ENCODE measurements at regions not wholly inside any gene's neighbourhood (a gene's known extent, or its start where the extent isn't known, plus 50 kb on each side); places are given as distances from the start of the nearest gene placed in this dataset.
"Not testable (repeated sequence)": the region's sequence is repeated elsewhere in the genome, so short reads cannot be mapped to it uniquely, and the experiment has no call there.

DNA sequence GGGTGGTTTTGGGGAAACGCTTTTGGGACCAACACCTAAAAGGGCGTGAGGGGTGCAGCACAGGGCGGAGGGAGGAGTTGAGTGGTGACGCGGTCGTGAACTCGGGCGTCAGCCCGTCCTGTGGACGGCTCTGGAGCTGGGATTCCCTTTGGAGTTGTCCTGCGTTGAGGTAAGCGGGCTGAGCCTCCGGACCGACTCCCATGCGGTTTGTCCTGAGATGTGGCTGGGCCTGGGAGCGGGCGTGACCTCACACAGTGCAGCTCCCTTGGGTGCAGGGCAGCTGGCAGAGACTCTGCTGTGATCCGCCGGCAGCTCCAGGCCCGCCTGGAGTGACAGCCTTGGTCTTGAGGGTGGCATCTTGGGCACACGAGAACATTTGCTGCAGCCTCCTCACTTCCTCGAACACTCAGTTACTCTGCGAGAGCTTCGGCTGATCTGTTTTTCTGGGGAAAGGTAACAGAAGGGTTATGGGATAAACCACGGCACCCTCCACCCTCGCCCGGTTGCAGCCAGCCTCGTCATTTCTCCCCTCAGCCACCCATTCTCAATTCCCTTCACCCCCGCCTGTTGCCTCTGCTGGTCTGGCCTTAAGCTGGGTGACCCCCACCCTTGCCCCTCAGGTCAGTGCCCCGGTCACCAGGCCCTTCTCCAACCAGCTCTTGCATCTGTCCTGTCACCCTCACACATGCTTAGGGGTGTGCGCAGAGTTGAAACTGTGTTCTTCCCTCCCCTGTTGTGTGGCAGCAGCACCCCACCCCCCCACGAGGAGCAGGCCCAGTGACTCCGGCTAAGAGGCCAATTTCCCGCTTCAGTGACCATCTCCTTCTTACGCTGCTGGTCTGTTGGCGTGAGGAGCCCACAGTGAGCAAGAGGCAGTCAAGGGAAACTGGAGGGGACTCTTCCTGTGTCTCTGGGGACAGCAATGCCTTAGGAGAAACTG lies 94.2 kb upstream of the COL5A1 start:
- DNase-seq: no peak

DNA sequence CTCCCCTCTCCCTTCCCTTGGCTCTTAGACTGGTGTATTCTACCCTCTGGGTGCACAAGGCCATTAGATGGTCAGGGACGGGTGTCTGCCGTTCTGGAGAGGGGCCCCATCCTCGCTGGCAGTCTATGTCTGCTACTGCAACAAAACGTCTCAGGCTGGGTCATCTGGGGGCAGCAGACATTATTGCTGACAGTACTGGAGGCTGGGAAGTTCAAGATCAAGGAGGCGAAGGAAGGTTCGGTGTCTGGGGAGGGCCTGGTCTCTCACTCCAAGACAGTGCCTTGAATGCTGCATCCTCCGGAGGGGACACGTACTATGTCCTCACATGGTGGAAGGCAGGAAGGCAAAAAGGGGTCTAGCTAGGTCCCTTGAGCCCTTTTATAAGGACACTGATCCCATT lies 93.4 kb upstream of the COL5A1 start:
- no peak for DNase-seq

- no peak for DNase-seq
Measured at GRCh38 chr9:134548618-134549017, 93.0 kb upstream of the COL5A1 start.

GRCh38 chr9:134549336-134549735 lies 92.3 kb upstream of the COL5A1 start:
- no peak for DNase-seq

DNA sequence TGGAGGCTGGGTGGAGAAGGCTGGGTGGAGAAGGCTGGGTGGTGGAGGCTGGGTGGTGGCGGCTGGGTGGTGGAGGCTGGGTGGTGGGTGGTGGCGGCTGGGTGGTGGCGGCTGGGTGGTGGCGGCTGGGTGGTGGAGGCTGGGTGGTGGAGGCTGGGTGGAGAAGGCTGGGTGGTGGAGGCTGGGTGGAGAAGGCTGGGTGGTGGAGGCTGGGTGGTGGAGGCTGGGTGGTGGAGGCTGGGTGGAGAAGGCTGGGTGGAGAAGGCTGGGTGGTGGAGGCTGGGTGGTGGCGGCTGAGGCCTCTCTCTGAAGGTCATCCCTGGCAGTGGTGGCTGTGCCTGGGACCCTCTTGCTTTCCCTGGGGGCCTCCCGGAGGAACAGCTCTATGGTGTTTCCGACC lies 91.5 kb upstream of the COL5A1 start:
- not testable (repeated sequence) for DNase-seq

DNA sequence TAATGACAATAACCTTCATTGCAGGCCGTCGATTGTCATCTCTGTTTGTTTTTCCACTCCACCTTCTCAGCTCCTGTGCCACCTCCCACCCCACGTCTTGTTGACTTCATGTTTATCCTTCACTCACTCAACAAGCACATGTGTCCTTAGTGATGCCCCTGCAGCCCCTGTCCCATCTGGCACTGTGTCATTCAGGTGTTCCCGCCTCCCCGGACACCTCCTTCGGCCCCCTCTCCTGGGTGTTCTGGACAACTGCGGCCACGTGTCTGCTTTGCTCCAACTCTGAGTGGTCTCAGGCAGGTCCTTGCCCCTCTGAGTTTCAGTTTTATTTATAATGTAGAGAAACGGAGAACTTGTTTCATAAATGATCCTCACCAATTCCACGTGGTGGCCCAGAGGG lies 91.0 kb upstream of the COL5A1 start:
- no peak for DNase-seq

DNA sequence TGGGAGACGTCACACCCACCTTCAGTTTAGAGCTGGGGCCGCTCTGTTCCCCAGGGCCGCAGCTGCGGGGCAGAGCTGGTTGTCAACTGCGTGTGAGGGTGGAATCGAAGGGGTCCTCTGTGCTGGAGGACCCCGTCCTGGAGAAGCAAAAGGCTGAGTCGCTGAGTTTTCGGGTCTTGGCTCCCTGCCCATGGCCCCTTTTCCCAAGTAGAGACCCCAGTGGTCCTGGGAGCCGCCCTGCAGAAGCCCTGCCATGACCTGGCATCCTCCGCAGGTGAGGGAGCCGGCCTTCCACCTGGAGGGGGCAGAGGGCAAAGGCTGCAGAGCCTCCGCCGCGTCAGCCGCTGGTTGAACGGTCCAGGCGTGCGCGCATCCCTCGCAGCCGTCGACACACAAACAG lies 90.4 kb upstream of the COL5A1 start:
- DNase-seq: no peak

DNA sequence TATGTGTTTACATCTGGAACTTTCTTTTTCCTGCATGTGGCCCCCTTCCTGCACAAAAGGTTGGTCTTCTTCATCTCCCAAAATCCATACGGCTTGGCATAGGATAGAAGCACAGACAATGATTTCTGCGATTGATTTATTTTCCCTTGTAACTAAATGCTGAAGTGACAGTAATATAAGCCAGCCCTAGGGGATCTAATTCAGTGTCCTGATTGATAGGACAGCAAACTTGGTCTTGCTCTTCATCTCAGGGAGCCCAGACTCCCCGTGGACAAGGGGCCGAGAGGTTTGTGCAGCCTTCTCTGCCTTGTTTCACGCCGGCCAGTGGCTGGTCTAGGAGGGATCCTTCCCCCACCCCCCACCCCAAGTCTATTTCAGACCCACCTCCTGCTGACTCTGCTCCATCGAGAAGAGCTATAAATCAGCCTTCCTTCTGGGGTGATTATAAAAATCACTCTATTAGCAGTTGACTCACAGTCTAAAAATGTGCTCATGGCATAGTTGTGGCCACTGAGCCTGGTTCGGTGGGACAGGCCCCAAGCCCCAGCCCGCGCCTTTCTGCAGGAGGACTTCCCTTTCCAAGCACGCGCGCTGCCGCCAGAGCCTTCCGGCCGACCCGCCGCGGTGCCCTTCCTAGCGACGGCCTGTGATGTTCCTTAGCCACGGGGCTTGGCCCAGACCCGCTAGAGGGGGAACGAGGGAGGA lies 89.8 kb upstream of the COL5A1 start:
- DNase-seq: peak; percentile 82

GRCh38 chr9:134552349-134552990 lies 89.1 kb upstream of the COL5A1 start:
- no peak for DNase-seq

DNA sequence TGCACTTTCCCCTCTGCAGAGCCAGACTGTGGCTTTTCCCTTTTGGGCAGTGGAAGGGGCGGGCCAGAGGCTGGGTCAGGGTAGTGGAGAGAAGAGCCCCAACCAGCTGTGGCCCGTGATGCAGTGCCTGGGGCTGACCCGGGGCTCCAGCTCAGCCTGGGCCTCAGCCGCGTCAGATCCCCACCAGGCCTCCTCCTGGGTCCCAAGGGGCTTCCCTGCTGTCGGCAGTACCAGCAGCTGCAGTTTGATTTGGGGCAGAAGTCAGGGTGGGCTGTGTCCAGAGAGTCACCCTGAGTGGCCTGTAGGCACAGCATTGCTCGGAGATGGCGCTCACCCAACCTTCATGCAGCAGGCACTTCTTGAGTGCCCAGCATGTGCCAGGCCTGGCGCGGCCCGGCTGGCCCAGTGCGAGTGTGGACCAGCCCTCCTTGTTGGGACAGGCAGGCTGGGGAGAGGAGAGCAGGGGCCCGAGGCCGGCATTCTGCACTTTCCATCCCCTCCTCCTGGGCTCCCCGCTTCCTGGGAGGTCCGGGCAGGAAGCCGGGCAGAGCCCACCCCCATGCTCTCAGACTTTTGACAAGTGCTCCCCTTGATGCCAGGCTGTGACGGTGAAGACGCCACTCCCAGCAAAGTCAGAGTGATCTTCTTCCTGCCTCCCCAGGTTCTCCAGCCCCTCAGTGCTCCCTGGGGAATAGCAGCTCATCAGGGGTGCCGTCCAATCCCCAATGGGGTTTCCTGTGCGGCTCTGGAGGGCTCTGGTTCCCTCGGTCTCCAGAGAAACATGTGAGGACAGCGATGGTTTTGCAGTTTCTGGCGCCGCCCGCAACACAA lies 88.3 kb upstream of the COL5A1 start:
- no peak for DNase-seq

DNA sequence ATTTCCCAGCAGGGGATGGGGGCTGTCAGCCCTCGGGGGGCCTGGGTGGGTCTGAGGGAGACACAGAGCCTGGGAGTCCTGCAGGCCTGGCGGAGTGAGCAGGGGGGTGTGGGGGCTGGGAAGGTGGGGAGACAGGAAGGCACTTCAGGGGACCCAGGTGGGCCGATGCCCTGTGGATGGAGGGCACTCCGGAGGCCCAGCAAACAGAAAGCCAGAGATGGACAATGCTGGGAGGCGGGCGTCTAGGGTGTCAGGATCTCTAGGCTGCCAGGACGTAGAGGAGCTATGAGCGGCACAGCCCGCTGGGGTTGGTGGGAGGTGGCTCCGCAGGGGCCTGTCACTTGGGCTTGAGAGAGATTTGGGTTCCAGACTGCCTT lies 87.6 kb upstream of the COL5A1 start:
- DNase-seq: no peak

- no peak for DNase-seq
Measured at GRCh38 chr9:134554373-134555093, 87.1 kb upstream of the COL5A1 start.

DNA sequence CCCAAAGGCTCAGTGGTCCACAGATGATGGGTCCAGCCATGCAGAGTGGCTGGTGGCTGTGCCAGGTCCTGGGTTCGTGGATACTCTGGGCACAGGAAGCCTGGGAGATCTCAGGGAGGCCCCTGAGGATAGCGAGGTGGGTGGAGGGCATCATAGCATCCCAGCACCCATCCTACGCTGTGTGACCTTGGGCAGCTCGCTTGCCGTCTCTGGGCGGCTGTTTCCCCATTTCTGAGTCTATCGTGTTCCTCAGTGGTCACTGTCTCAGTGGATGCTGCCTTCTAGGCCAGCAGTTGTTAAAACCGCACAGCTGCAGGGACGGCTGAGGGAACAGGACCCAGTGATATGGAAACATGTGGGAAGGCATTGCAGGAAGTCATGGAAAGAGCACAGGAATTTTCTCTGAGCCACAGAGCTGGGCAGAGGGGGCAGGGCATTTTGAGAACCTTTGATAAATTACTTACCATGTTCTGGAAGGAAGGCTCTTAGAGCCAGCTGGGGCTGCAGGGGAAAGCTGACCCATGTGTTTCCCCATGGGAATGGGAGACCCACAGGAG lies 86.4 kb upstream of the COL5A1 start:
- DNase-seq: no peak

GRCh38 chr9:134556531-134557068 lies 85.0 kb upstream of the COL5A1 start:
- no peak for DNase-seq

DNA sequence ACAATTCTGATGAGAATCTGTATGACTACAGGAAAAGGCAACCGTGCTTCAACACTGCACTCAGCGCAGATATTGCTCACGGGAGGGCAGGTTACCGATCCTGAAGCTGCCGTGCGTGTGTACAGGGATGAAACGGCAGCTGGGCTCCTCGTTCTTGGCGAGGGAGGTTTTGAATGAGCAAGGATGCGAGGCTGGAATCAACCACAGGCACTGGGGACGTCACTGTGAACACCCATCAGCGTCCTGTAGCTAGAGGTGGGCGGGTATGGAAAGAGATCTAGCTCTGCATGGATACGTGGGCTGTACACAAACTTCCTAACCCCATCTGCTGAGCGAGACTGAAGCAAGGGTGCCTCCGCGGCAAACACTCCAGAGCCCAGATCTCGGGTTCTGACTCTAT lies 84.3 kb upstream of the COL5A1 start:
- DNase-seq: no peak

- no peak for DNase-seq
Measured at GRCh38 chr9:134558124-134558905, 83.3 kb upstream of the COL5A1 start.

GRCh38 chr9:134559013-134559412 lies 82.6 kb upstream of the COL5A1 start:
- no peak for DNase-seq

DNA sequence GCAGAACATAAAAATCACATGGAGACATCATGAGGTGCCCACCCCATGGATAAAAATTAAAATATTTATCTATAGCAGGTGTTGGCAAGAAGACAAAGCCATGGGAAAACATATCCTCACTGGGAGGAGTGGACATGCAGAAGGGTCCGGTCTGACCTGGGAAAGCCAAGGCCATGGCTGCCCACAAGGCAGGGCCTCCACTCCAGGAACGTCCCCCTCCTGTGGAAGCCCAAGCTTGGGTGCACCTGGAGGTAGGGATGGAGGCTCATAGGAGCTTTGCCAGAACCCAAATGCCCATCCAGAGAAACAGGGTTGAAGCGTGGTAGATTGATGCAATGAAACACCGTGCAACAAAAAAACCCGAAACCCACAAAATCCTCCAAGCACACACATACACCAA lies 81.4 kb upstream of the COL5A1 start:
- no peak for DNase-seq

GRCh38 chr9:134560654-134561053 lies 80.9 kb upstream of the COL5A1 start:
- no peak for DNase-seq

- no peak for DNase-seq
Measured at GRCh38 chr9:134561427-134562145, 80.0 kb upstream of the COL5A1 start.

Data from T1000 (cell line).